Progenitor cell of endocrine pancreas (in vitro differentiated cells): ENCODE measurements at regions not wholly inside any gene's neighbourhood (a gene's known extent, or its start where the extent isn't known, plus 50 kb on each side); places are given as distances from the start of the nearest gene placed in this dataset.
"Not testable (repeated sequence)": the region's sequence is repeated elsewhere in the genome, so short reads cannot be mapped to it uniquely, and the experiment has no call there.

Experiments used
- DNase-seq: peaks from one replicate; pipeline ENCODE4 v3.0.0; 2021; ENCODE audit warnings: low spot score; ENCODE audit not compliant: unreplicated experiment
- H3K27ac Mint-ChIP-seq: 2 replicates; pipeline ENCODE4 v1.8.0; 2021; ENCODE audit warnings: mild to moderate bottlenecking, moderate library complexity, mixed read lengths
- H3K27me3 Mint-ChIP-seq: 2 replicates; pipeline ENCODE4 v1.8.0; 2021; ENCODE audit warnings: mixed read lengths
- H3K36me3 Mint-ChIP-seq: 2 replicates; pipeline ENCODE4 v1.8.0; 2022; ENCODE audit warnings: mixed read lengths; ENCODE audit not compliant: insufficient read depth
- H3K4me1 Mint-ChIP-seq: 2 replicates; pipeline ENCODE4 v1.8.0; 2021; ENCODE audit warnings: low read depth, mixed read lengths
- H3K4me3 Mint-ChIP-seq: 2 replicates; pipeline ENCODE4 v1.8.0; 2021; ENCODE audit warnings: low read depth, mild to moderate bottlenecking, moderate library complexity, mixed read lengths
- H3K9me3 Mint-ChIP-seq: 2 replicates; pipeline ENCODE4 v1.8.0; 2021; ENCODE audit warnings: low read depth, mixed read lengths
- CTCF ChIP-seq: fragments of 200-600 bp; sonication (generic); IDR thresholded peaks from one replicate; pipeline ENCODE4 v1.5.0; 2021; ENCODE audit warnings: antibody characterized with exemption, mild to moderate bottlenecking; ENCODE audit not compliant: unreplicated experiment

- Mint-ChIP-seq H3K27me3 (no peaks in the 10 kb centered on the region), H3K4me1 (no peaks in the 10 kb centered on the region), H3K36me3 (no peaks in the 10 kb centered on the region), H3K27ac (no peak overlapping the region), H3K9me3 (peaks cover 15% of the 10 kb centered on the region), H3K4me3 (no peak overlapping the region)
- no peak for DNase-seq
- TF ChIP-seq CTCF: no peak
Observed at GRCh38 chr5:8557728-8558127, 688.8 kb downstream of the MTRR start.

- no peak for DNase-seq
- Mint-ChIP-seq H3K4me3 (no peak overlapping the region), H3K4me1 (no peaks in the 10 kb centered on the region), H3K36me3 (no peaks in the 10 kb centered on the region), H3K9me3 (peaks cover 2% of the 10 kb centered on the region), H3K27ac (no peak overlapping the region), H3K27me3 (no peaks in the 10 kb centered on the region)
- TF ChIP-seq CTCF: no peak
Observed at GRCh38 chr5:8560776-8561175, 691.8 kb downstream of the MTRR start.

GRCh38 chr5:8561224-8561840 is 692.4 kb downstream of the MTRR start:
- Mint-ChIP-seq H3K27me3 (no peaks in the 10 kb centered on the region), H3K4me1 (no peaks in the 10 kb centered on the region), H3K36me3 (no peaks in the 10 kb centered on the region), H3K27ac (no peak overlapping the region), H3K4me3 (no peak overlapping the region), H3K9me3 (no peaks in the 10 kb centered on the region)
- no peak for DNase-seq
- TF ChIP-seq CTCF: no peak

GRCh38 chr5:8561854-8562253 is 692.9 kb downstream of the MTRR start:
- Mint-ChIP-seq H3K4me3 (no peak overlapping the region), H3K4me1 (no peaks in the 10 kb centered on the region), H3K36me3 (no peaks in the 10 kb centered on the region), H3K27ac (no peak overlapping the region), H3K9me3 (no peaks in the 10 kb centered on the region), H3K27me3 (no peaks in the 10 kb centered on the region)
- DNase-seq: no peak
- no peak for TF ChIP-seq CTCF

- not testable (repeated sequence) for DNase-seq, H3K27me3 Mint-ChIP-seq, H3K4me3 Mint-ChIP-seq, H3K9me3 Mint-ChIP-seq, H3K4me1 Mint-ChIP-seq, H3K36me3 Mint-ChIP-seq, H3K27ac Mint-ChIP-seq
Observed at GRCh38 chr5:8563540-8563939, 694.6 kb downstream of the MTRR start.

GRCh38 chr5:8568858-8569257 is 699.9 kb downstream of the MTRR start:
- Mint-ChIP-seq H3K36me3 (no peaks in the 10 kb centered on the region), H3K9me3 (no peaks in the 10 kb centered on the region), H3K4me3 (no peak overlapping the region), H3K27me3 (no peaks in the 10 kb centered on the region), H3K27ac (no peak overlapping the region), H3K4me1 (no peaks in the 10 kb centered on the region)
- TF ChIP-seq CTCF: no peak
- no peak for DNase-seq
